GM19043 (cell line): ENCODE measurements at regions not wholly inside any gene's neighbourhood (a gene's known extent, or its start where the extent isn't known, plus 50 kb on each side); places are given as distances from the start of the nearest gene placed in this dataset.
"Not testable (repeated sequence)": the region's sequence is repeated elsewhere in the genome, so short reads cannot be mapped to it uniquely, and the experiment has no call there.

Source experiments
- ATAC-seq: cut with Tn5 transposase; IDR thresholded peaks from one replicate; pipeline ENCODE4 v1.9.1; 2021; ENCODE audit warnings: low read depth; ENCODE audit not compliant: unreplicated experiment

DNA sequence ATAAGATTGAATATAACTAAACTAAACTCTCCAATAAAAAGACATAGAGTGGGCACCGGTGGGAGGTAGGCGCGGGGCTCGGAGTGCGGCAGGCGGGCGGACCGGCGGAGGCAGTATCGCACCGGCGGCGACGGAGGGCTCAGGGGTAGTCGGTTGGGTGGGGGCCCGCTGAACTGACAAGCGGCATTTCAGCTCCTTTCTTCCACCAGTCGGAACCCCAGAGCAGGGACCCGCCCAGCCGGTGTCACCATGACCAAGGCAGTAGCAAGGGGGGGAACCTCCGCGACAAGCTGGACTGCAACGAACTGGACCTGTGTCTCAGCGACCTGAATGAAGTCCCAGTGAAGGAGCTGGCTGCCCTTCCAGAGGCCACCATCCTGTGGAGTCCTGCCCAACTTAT, 156.7 kb downstream of the HINT1 start:
- ATAC-seq, result no peak

GRCh38 chr5:131005963-131006684, 158.9 kb downstream of the HINT1 start:
- no peak for ATAC-seq

- ATAC-seq, result no peak
Observed at GRCh38 chr5:131001507-131001906, 163.5 kb downstream of the HINT1 start.

- no peak for ATAC-seq
Observed at GRCh38 chr5:131000289-131000688, 164.8 kb downstream of the HINT1 start.

DNA sequence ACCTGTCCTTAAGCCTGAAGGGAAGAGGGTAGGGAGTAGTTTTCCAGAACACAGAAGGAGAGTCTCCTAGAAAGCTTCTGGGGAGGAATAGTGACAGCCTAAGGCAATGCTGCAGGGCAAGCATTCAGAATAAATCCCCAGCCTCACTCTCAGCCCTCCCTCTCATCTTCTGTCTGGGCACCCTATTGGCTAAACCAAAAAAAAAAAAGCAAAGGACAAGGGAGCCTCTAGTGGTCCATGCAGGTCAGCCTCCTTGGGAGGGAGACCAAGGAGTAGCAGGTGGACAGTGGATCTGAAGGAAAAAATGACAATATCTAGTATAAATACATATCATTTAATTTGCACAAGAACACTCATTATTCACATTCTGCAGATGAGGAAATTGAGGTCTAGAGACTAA, 168.3 kb downstream of the HINT1 start:
- not testable (repeated sequence) for ATAC-seq

DNA sequence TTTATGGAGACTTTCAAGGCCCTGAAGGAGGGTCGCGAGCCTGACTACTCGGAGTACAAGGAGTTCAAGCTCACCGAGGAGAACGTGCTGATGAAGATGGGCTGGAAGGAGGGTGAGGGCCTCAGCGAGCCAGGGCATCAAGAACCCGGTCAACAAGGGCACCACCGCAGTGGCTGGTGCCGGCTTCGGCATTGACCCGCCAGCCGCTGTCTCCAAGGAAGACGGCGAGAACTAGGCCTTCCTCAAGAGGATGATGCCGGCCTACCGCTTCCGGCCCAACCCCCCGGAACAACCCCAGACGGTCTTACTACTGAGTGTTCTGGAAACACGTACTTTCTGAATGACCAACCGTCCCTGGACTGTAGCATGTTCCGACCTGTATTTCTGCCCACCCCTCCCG, 169.2 kb downstream of the HINT1 start:
- ATAC-seq, result no peak

GRCh38 chr5:130995254-130995515, 169.9 kb downstream of the HINT1 start:
- no peak for ATAC-seq

GRCh38 chr5:130994496-130995253, 170.4 kb downstream of the HINT1 start:
- no peak for ATAC-seq

GRCh38 chr5:130992621-130993020, 172.4 kb downstream of the HINT1 start:
- ATAC-seq, result no peak

DNA sequence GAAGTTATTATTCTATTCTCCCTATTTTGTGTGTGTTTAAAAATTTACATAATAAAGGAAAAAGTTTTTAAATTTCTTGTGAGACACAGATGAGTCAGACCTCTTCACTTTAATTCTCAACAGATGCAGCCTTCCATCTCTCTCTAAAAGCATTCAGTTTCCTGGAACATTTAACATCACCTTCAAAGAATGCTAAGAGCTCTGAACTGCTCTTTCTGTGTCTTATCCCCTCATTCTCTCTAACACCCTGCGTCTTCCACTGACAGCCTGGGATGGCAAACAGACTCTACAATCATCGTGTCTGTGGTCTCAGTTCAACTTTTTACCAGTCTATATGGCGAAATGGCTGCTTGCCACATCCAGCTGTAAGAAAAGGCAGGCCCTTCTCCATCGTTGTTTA, 173.0 kb downstream of the HINT1 start:
- no peak for ATAC-seq

- no peak for ATAC-seq
Observed at GRCh38 chr5:130985776-130986175, 179.3 kb downstream of the HINT1 start.

GRCh38 chr5:130981663-130982062, 183.4 kb downstream of the HINT1 start:
- no peak for ATAC-seq

DNA sequence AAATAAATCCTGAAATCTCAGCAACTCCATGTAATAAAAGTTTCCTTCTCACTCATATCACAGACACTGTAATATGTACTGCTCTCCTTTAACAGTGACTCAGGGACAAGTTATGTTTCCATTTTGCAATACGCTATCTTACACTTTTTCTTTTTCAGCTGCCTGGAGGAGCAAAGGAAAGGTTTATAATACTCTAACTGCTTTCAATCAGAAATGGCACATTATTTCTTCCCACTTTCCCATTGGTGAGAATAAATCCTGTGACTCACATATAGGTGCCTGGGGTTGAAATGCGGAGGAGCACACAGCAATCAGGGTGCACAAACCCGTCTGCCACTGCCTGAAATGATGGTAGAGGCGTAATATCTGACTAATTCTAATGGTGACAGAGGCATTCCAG, 186.6 kb downstream of the HINT1 start:
- ATAC-seq, result no peak

DNA sequence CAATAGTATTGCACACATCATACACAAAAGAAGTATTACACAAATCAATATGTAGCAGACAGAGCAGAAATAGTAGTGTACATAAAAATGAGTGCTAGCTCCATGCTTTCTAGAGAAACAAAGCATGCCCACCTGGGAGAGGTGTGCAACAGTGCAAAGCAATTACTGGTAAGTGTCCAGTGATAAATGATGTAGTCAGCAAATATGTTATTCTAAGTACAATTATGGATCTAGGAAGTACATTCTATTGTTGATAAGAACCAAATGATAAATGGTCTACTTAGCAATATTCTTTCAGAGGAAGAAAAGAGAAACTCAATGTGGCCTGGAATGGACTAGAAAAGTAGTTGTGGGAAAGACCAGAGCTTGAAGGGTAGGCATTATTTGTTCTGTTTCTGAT, 188.6 kb downstream of the HINT1 start:
- ATAC-seq, result no peak

DNA sequence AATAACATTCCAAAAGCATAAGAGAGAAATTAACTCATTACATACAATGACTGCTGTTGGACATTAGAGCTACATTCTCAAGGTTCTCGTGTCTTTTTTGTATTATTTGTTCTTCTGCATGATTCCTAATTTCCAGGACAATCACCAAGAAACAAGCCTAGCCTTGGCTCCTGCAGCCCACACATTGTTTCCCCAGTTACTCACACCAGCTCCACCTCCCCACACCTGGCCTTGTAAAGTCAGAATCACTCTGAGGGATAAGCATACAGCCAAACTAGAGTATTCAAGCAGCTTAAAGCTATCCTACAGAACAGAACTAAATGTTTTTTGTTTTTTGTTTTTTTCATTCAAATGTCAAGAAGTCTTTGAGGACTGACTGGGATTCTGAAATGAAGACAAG, 189.2 kb downstream of the HINT1 start:
- no peak for ATAC-seq

DNA sequence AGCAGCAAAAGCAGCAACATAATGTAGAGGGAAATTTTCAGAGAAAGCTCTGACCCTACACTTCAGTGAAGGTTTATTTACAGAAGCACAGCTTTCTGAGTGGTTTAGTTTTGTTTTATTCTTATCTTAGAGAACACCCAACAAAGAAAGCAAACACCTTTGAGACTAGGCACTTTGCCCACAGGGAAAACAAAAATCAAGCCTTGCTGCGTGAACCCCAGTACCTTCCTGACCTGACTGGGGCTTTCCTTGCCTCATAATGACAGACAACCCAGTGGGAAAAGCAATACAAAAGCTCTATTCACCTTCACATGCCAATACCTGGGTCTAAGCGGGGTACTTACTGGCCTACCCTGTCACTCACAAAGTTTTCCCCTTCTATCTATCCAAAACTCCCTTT, 189.8 kb downstream of the HINT1 start:
- no peak for ATAC-seq

DNA sequence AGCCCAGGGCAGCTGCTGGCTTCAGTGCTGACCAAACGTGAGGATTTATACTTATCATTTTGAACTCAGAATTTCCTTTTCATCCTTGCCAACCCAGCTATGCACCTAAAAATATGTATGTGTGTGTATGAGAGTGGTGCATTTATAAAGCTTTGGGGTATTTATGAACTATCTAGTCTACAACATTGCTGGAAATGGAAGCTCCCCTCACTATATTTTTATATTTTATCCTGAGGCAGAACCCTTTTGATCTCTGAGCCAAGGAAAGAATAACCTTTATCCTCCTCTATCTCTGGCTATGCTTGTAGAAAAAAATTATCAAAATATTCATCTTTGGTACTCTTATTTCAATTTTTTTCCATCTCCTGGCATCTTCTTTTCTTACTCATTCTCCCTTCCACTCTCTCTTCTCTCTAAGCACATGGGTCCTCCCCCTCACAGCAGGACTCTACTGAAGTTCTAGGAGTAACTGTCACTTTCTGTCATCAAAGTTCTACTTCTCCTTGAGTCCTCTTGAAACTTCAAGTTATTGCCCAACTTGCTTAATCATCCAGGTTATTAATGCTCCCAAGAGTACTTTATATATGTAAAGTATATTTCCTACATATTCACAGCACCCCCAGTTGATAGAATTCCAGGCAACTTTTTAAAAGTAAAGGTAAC, 190.9 kb downstream of the HINT1 start:
- no peak for ATAC-seq

DNA sequence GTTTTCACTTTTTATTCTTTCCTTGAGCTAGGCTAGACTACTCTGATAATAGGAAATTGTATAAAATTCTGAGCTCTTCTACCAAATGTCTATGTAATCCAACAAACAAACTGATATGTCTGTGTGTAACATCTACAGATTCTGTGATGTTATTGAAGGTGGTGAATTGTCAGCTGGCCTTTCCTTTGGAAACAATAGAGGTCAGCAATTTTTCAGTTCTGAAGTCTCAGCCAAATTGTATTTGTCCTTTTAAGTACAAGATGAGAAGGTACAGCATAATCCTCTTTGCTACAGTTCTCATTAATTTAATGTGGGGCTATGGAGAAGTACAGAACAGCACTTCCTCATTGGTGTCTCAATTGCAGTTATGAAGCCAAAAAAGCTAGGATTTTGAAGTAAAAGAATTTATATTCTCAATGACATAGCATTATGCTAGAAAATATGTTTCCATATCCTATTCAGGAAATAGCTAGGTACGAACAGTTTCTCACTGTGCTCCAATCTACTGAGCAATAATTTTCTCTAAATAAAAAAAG, 198.0 kb downstream of the HINT1 start:
- ATAC-seq, result no peak

- ATAC-seq, result no peak
Observed at GRCh38 chr5:130965920-130966319, 199.1 kb downstream of the HINT1 start.

- no peak for ATAC-seq
Observed at GRCh38 chr5:130965360-130965759, 199.7 kb downstream of the HINT1 start.
